Suppressor macrophage treated with lipopolysaccharide for 4 hours (primary cell): ENCODE measurements at regions not wholly inside any gene's neighbourhood (a gene's known extent, or its start where the extent isn't known, plus 50 kb on each side); places are given as distances from the start of the nearest gene placed in this dataset.

Source experiments
- DNase-seq: peaks from one replicate; pipeline ENCODE4 v3.0.0-alpha.2; 2020

GRCh38 chr1:5394111-5394510 lies 598.1 kb downstream of the NPHP4 start:
- no peak for DNase-seq

GRCh38 chr1:5393603-5394002 lies 598.6 kb downstream of the NPHP4 start:
- no peak for DNase-seq

GRCh38 chr1:5393146-5393545 lies 599.1 kb downstream of the NPHP4 start:
- DNase-seq: no peak

- no peak for DNase-seq
Observed at GRCh38 chr1:5391725-5392124, 600.5 kb downstream of the NPHP4 start.

- no peak for DNase-seq
Observed at GRCh38 chr1:5390504-5390903, 601.7 kb downstream of the NPHP4 start.

GRCh38 chr1:5389101-5389885 lies 602.9 kb downstream of the NPHP4 start:
- no peak for DNase-seq

GRCh38 chr1:5388622-5389021 lies 603.6 kb downstream of the NPHP4 start:
- DNase-seq: no peak

GRCh38 chr1:5386371-5386770 lies 605.9 kb downstream of the NPHP4 start:
- DNase-seq: no peak

- DNase-seq: no peak
Observed at GRCh38 chr1:5385956-5386355, 606.3 kb downstream of the NPHP4 start.

- DNase-seq: no peak
Observed at GRCh38 chr1:5385096-5385799, 607.0 kb downstream of the NPHP4 start.

GRCh38 chr1:5381491-5381890 lies 610.7 kb downstream of the NPHP4 start:
- DNase-seq: no peak

- no peak for DNase-seq
Observed at GRCh38 chr1:5379176-5379759, 613.0 kb downstream of the NPHP4 start.

- DNase-seq: no peak
Observed at GRCh38 chr1:5376538-5377247, 615.5 kb downstream of the NPHP4 start.

GRCh38 chr1:5375481-5375880 lies 616.7 kb downstream of the NPHP4 start:
- no peak for DNase-seq

GRCh38 chr1:5374192-5374591 lies 618.0 kb downstream of the NPHP4 start:
- DNase-seq: no peak

- DNase-seq: no peak
Observed at GRCh38 chr1:5373281-5373680, 618.9 kb downstream of the NPHP4 start.

GRCh38 chr1:5371270-5371669 lies 621.0 kb downstream of the NPHP4 start:
- DNase-seq: no peak

- DNase-seq: no peak
Observed at GRCh38 chr1:5370311-5370710, 621.9 kb downstream of the NPHP4 start.

GRCh38 chr1:5369223-5369622 lies 623.0 kb downstream of the NPHP4 start:
- DNase-seq: no peak

- DNase-seq: no peak
Observed at GRCh38 chr1:5368201-5368600, 624.0 kb downstream of the NPHP4 start.

GRCh38 chr1:5367306-5367705 lies 624.9 kb downstream of the NPHP4 start:
- DNase-seq: no peak

GRCh38 chr1:5365751-5366150 lies 626.5 kb downstream of the NPHP4 start:
- DNase-seq: no peak

GRCh38 chr1:5364591-5364990 lies 627.6 kb downstream of the NPHP4 start:
- no peak for DNase-seq

- DNase-seq: no peak
Observed at GRCh38 chr1:5354681-5355080, 637.5 kb downstream of the NPHP4 start.
